GM18511 (cell line): ENCODE measurements at regions not wholly inside any gene's neighbourhood (a gene's known extent, or its start where the extent isn't known, plus 50 kb on each side); places are given as distances from the start of the nearest gene placed in this dataset.
A peak's percentile ranks its signal among the peaks of the same experiment; 100 is the strongest.

Experiments used
- ATAC-seq: cut with Tn5 transposase; IDR thresholded peaks from one replicate; pipeline ENCODE4 v1.9.1; 2021; ENCODE audit warnings: mild to moderate bottlenecking, moderate library complexity; ENCODE audit not compliant: unreplicated experiment

DNA sequence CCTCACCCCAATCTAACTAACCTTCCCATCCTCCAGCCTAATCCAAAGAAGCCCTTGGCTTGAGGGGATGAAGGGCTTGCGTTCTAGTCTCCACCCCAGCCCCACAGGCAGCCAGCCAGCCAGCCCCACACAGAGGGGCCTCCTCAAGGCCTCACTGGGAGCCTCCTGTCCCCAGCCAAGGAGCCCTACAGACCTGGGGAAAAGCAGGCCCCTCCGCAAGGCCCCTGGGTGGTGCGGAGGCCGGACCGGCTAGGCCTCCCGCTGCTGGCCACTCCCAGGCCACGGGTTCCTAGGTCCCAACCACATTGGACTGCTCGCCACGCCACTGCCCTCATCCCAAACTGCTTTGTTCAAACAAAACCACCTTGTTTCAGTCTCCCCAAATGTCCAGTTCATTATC, 78.0 kb downstream of the ZIC5 start:
- ATAC-seq: no peak

DNA sequence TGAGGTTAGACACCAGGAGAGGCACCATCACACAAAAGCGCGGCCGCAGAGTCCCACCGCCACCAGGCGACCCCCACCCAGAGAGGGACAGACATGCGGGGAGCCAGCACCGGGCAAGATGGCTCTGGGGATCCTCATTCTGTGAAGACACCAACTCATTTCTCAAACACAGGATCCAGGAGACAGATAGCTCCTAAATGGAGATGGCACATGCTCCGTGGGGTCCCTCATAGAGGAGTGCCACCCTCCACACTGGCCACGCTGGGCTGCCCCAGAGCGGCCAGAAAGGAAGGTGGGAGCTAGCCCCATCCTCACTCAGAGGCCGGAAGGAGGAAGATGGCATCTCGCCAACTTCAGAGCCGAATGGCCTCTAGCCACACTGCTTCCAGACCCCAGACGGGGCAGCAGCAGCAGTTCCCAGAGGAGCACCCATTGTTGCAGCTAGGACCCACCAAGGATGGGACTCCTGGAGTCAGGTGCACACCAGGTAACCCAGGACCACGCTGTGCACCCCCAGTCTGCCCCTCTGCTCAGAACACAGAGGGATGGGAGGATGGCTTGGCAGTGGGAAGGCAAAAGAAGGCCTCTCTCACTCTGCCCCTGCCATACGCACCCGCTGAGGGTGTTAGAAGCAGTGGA, 78.6 kb downstream of the ZIC5 start:
- ATAC-seq: no peak

DNA sequence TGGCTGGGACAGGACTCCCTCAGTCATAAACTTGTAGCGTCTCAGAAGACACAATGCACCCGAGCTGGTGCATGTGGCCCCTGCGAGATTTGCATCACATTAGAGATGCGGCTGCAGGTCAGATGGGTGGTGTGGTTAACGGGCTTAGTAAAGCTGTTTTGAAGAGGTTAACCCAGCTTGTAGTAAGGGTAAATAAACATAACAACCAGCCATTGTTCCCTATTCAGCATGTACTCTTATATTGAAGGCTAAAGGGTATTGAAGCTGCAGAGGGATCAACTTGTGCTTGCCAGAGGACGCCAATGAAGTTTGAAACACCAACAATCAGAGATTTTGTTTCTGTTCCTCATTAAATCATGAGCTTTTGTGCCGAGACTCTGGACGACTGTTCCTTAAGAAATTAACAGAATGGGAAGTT, 79.4 kb downstream of the ZIC5 start:
- ATAC-seq: no peak

DNA sequence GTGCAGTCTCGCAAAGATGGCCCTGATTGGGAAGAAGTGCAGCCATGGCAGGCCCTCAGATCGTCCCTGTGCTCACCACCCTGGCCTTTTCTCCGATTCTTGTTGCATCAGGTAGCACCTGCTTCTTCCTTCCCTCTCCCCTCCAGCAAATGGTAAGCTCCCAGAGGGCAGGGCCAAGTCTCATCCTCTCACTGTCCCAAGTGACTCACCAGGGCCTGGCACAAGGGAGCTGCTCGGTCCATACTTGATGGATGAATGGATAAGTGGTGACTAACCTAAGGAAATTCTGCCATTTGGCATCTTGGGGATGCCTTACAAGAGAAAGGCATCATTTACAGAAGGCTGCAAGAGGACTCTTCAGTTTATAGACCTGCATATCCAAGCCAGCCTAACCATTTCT, 84.9 kb downstream of the ZIC5 start:
- no peak for ATAC-seq

DNA sequence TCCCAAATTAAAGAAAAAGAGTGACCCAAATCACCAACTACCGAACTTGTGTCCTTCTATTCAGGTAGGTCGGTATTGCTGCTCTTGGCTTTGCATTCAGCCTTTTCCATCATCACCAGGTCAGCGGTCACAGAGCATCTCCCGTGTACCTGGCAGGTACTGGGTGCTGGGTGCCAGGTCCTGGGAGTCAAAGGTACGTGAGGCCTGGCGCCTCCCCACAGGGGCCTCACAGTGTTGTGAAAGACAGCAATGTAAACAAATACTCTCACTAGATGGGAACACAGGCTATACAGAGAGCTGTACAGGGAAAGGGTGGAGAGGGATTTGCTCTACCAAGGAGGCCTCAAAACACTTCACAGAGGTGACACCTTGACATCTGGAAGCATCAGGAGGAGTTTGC, 86.7 kb downstream of the ZIC5 start:
- no peak for ATAC-seq

DNA sequence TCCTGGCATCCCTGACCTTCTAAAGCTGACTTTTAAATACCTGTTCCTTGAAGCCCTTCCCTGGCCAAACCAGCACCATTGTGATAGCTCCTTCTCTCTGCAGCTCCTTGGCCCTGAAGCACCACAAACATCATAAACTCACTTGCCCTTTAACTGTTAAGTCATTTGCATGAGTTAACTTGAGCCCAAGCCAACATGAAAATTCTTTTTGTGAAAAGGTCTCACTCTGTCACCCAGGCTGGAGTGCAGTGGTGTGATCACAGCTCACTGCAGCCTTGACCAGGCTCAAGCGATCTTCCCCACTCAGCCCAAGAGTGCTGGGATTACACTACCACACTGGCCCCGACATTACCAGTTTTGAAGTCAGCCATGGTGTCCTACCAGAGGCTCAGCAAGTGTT, 87.8 kb downstream of the ZIC5 start:
- peak; percentile 49 for ATAC-seq

DNA sequence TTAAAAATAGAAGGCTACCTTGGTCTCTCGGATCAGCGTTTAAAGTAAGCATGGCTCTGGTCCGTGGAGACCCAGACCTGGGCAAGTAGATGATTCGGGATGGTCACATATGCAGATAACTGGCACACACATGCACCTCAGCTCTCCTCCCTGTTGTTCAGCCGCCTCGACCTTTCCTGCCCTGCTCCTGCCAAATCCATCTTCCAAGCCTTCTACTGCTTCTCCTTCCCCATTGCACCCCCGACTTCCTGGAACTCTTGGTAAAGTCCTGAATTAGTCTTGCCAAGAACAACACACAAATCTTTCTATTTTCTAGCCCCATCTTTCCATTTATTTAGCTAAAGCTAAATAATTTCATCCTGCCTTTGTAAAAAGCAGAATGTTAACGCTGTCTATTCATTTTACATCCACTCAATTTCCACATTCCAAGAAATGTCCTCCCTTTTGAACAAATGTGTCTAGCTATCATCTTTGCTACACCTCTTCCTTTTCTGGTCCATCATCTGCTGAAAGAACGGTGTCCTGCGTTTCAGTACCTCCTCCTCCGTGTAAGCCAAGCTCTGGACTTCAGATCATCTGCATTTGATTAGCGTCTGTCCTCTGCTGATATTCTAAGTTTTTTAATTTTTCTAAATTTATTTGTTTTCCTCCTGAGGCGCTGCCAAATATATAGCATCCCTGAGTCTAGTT, 92.5 kb downstream of the ZIC5 start:
- ATAC-seq: no peak

DNA sequence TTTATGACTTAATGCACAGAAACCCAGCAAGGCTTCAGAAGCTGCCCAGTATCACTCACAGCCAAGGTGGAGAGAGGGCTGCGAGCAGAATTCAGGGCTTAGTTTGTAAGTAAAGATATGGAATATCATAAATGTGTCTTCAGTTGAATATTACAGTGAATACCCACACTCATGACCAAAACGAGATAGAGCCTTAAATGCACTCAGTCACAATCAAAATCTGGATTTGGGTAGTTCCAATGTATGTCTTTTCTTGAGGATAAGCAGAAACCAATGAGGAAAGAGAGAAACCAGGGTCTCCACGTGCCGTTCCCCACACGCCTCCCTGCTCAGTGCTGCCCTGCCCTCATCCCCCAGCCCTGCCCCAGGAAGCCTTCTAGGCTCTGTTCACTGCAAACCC, 94.9 kb downstream of the ZIC5 start:
- no peak for ATAC-seq

DNA sequence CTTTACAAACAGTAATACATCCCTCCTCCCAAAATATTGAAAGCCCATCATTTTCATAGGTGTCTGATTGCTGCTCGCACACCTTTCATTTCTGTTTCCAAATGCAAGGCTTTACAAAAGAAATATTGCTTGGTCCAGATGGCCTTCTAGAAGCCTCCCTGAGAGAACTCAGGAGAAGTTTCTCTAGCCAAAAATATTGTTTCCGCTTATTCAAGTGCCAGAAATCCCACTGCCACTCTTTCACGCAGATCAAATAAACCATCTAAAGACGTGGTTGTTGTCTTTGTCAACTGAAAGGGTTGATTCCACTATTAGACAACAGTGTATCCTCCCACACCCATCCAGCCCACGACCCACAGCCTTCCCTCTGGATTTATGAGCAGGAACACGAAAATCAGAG, 96.2 kb downstream of the ZIC5 start:
- ATAC-seq: no peak

DNA sequence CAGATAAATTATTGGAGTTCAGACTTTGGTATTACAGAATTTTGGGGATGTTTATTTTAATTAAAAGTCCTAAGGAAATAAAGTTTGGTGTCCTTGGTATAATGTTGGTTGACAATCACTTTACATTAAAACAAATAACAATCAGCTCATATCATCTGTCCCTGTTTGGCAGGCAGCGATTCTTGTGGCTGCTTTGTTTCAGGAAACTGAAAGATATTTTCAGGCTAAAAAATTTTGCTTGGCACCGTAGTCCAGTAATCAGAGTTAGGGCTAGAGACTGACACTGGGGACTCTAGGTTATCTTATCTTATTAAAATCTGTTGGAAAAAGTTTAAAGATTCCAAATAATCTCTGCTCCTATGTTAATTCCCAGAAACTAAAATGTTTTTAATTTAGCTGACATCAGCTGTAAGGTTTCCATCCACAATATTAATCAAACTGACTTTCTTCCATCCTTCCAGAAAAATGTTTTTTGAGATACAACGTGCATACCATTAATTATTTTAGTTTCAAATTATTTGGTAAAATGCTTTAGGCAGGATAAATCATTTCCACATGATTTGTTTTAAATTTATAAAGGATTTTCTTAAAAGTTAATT, 97.6 kb downstream of the ZIC5 start:
- ATAC-seq: no peak

DNA sequence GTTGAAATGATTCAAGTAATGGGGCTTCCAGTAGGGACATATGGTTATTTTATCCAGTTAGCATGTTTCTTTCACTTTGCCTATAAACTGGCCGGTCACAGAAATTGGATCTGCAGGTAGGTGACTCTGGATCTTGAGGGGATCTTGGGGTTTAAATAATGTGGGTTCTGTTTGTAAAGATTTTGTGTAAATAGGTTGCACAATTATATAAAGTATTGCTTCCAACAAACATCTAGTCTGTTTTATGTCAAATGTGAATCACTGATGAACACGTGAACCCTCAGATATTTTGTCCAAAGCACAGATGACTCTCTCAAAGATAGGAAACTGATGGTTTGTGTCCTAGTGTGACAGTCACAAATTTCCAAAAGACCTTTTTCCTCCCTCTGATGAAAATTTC, 98.4 kb downstream of the ZIC5 start:
- no peak for ATAC-seq

DNA sequence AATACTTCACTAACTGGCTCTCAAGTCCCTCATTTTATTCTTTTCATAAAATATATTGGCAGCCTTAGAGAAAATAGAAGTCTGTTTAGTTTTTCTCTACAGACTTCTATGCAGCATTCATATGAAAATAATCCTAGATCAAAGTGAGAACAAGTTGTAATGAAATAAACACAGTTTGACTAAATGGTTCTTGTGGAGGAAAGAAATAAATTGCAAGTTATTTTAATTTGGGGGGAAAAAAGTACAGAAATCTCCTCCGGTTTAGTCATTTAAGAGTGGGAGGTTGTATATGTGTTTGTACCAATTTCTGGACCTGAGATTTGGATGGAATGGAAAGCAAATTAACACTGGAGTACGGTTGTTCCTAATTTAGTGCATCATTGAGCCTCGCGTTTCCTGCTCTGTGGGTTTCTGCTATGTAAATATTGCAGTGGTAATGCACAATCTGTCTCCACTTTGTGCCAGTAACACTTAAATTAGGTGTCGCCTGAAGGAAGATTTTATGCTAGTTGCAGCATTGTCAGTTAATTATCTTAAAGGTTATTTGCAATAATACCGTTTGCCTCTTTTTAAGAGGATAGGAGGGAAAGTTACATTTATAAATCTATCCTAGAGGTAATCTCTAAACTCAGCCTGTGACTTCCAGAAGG, 100.2 kb downstream of the ZIC5 start:
- no peak for ATAC-seq

DNA sequence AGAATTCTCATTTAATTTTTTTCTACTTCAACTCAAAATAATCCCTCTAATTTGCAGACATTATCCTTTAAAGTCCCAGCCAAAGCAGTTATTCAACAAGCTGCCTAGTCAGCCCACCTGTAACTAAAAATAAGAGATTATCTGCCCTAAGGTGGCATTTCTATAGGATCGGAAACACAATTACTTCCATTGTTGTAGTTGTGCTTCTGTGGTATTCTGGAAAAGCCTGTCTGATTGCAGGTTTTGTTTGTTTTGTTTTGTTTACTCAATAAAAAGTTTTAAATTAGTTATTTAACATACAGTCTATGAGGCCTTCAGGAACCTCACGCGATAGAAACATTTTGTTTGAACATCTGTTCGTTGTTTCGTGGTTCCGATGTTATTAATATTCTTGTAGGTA, 101.0 kb downstream of the ZIC5 start:
- ATAC-seq: no peak

DNA sequence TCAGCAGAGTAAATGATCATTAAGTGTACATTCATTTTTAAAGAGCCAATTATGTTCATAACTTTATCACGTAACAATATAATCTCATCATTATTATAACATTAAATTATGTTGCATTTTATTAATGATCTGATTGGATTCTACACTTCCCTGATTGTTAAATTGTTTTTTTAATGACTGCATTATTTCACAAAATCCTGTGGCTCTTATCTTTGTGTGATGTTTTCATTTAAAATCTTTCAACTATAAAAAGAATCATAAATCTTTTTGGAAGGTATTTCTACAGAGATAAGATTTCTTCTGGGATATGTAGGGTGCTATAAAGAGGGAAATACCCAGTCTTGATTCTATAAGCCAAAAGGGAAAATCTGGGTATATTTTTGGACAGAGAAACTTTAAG, 101.7 kb downstream of the ZIC5 start:
- ATAC-seq: no peak

DNA sequence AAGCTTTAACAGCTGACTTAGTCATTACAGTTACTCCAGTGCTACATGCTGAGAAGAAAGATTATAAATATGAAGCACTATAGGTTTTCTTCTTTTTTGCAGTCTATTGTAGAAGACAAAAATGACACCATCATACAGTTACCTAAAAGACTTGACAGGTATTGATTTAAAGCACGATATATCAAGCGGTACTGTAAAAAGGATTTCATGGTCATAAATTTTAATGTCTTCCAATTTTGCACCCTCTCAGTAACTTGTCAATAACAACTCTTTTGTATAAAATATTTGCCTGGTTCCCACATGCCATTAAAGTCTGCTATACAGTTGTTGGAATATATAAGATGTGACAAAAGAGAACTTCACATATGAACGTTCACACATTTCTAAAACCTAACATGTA, 102.8 kb downstream of the ZIC5 start:
- ATAC-seq: no peak

DNA sequence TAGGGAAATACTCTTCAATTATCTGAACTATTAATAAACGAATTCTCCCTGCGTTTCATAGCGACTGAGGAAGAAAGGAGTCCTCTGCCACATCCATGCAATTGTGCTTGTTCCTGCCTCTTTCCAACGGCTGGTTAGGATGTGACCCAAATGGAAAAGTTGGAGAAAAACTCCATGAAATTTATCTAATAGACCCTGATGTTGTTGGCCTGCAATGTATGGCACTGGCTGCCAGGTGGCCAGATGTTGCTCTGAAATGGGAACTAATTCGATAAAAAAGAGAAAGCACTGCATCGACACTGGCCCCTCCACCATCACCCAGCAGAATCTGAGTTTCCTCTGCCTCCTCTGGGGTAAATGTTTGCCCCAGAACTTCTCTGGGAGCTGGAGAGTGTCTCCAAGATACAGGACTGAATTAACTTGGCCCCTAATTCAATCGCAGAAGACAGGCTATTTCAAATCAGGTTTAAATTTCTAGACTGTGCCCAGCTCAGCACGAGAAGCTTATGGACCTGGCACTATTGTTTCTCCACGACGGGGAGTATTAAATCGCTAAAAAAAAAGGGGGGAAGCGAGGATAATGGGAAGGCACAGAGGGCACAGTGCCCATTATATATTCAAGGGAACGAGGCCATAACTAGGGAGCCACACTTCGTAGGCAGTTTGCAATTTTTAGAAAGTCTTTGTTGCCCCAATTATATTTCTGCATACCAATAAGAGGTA, 103.9 kb downstream of the ZIC5 start:
- ATAC-seq: no peak

DNA sequence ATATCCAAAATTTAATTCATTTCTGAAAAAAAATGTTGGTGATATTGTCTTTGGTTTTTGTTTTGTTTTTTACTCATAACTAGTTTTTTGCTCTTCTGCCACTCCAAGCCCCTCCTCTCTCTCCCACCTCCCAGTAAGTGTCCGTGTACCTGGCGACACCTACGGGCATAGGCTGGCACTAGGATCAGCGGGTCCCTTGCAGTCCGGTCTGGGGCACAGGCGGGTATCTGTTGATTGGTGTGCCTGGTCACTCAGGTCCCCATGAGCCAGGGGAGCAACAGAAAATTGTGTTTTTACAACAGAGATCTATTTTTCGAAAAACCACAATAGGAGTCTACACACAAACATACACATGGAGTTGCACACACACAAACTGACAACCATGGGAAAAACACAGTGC, 104.8 kb downstream of the ZIC5 start:
- no peak for ATAC-seq

DNA sequence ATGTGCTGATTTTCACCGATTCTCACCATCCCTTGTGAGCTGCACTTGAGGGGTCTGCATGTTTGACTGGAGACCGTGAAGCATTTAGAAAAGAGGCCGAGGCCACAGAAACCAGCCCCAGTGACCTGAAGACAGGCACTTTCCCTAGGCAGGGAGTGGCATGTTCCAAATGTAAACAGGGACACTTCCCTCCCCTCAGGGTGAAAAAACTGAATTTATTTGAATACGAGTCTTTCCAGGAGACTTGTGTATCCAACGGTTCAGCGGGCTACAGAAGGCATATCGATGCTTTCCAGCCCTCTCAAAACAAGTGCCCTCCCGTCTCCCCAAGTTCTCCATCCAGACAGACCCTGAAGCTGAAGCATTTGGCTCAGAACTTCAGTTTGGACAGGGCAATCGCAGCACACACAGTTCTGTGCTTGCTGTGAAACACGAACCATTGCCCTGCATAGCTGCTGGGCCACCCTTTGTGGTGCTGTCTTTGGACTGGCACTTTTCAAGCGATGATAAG, 106.1 kb downstream of the ZIC5 start:
- ATAC-seq: no peak

DNA sequence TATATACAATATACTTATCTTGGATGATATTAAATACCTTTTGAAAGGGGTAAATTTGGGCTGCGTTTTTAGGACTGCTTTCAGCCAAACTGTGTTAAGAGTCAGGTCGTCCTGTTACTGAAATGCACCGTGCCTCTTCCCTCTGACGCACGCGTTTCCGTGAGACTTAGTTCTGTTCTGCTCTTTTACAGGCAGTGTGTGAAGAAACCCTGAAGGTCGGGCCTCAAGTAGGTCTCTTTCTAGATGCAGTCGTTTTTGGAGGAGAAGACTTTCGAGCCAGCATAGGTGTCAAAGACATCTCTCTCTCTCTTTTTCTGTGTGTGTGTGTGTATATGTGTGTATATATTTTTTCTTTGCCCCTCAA, 107.0 kb downstream of the ZIC5 start:
- ATAC-seq: no peak

DNA sequence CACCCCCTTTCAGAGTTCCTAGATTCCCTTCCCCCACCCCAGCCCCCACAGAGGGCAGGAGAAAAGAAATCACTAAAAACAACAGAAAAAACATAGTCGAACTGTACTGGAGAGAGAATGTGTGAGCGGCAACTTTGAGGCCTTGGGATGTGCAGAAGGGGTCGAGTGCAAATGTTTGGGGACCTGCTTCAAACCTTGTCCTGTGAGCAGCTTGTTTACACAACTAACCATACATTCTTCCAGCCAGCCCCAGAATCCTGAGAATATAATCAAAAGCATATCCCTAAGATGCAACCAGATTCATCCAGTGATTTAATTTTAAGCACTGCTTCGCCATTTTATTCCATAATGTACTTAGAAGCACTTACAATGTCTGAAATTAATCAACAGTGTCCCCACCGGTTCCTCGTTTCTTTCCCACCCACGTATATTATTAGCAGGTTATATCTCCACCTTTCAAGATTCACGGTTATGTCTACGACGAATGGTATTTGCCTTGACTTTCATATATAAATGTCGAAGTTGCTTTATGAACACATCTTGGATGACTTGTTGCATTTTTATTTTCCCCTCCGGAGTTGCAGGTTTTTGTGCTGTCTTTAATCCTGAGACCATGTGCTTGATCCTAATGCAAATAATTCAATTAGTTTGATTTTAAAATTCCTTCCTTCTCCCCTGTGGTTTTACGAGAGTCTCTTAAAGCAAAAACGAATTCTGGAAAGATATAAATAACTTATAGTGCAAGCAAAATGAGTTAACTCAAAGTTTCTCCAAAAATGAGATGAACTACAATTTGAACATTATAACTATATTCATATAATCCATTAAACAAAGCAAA, 107.6 kb downstream of the ZIC5 start:
- ATAC-seq: no peak
